CD4-positive, alpha-beta T cell treated with Interleukin-17A for 4 hours (primary cell): ENCODE measurements at regions not wholly inside any gene's neighbourhood (a gene's known extent, or its start where the extent isn't known, plus 50 kb on each side); places are given as distances from the start of the nearest gene placed in this dataset.
"Not testable (repeated sequence)": the region's sequence is repeated elsewhere in the genome, so short reads cannot be mapped to it uniquely, and the experiment has no call there.

Source experiments
- DNase-seq: peaks from one replicate; pipeline ENCODE4 v3.0.0-alpha.2; 2020; ENCODE audit warnings: mixed read lengths

- no peak for DNase-seq
Observed at GRCh38 chr1:193929374-193930033, 743.1 kb upstream of the B3GALT2 start.

GRCh38 chr1:193927550-193927949 is 741.1 kb upstream of the B3GALT2 start:
- DNase-seq, result no peak

- no peak for DNase-seq
Observed at GRCh38 chr1:193926956-193927355, 740.5 kb upstream of the B3GALT2 start.

GRCh38 chr1:193919827-193920226 is 733.4 kb upstream of the B3GALT2 start:
- no peak for DNase-seq

GRCh38 chr1:193916452-193916851 is 730.0 kb upstream of the B3GALT2 start:
- DNase-seq, result no peak

- DNase-seq, result no peak
Observed at GRCh38 chr1:193914871-193915270, 728.5 kb upstream of the B3GALT2 start.

GRCh38 chr1:193909406-193910082 is 723.1 kb upstream of the B3GALT2 start:
- no peak for DNase-seq

GRCh38 chr1:193905288-193906085 is 719.1 kb upstream of the B3GALT2 start:
- no peak for DNase-seq

- DNase-seq, result no peak
Observed at GRCh38 chr1:193891788-193892187, 705.4 kb upstream of the B3GALT2 start.

GRCh38 chr1:193890935-193891334 is 704.5 kb upstream of the B3GALT2 start:
- DNase-seq, result no peak

GRCh38 chr1:193884848-193885558 is 698.6 kb upstream of the B3GALT2 start:
- no peak for DNase-seq

- DNase-seq, result not testable (repeated sequence)
Observed at GRCh38 chr1:193877920-193878319, 691.5 kb upstream of the B3GALT2 start.

- DNase-seq, result no peak
Observed at GRCh38 chr1:193868425-193868824, 682.0 kb upstream of the B3GALT2 start.

GRCh38 chr1:193856261-193856660 is 669.8 kb upstream of the B3GALT2 start:
- DNase-seq, result no peak

- no peak for DNase-seq
Observed at GRCh38 chr1:193850745-193851144, 664.3 kb upstream of the B3GALT2 start.

GRCh38 chr1:193846876-193847604 is 660.6 kb upstream of the B3GALT2 start:
- DNase-seq, result no peak

- DNase-seq, result no peak
Observed at GRCh38 chr1:193846411-193846810, 660.0 kb upstream of the B3GALT2 start.

GRCh38 chr1:193841857-193842256 is 655.4 kb upstream of the B3GALT2 start:
- no peak for DNase-seq

- DNase-seq, result no peak
Observed at GRCh38 chr1:193831465-193831864, 645.1 kb upstream of the B3GALT2 start.

GRCh38 chr1:193827516-193827915 is 641.1 kb upstream of the B3GALT2 start:
- no peak for DNase-seq

GRCh38 chr1:193819376-193819775 is 633.0 kb upstream of the B3GALT2 start:
- DNase-seq, result no peak

- no peak for DNase-seq
Observed at GRCh38 chr1:193807208-193807607, 620.8 kb upstream of the B3GALT2 start.
